Transverse colon (tissue), 4 donors: ENCODE measurements at regions not wholly inside any gene's neighbourhood (a gene's known extent, or its start where the extent isn't known, plus 50 kb on each side); places are given as distances from the start of the nearest gene placed in this dataset.

ENCODE experiments used
- CTCF ChIP-seq, 5 experiments: fragments of 200-600 bp in 3 of 5; fragments of 450-650 bp in 2 of 5; sonication (generic) in 3 of 5; IDR thresholded peaks; 1 replicate in 2 of 5; 2 replicates in 3 of 5; pipeline ENCODE4 v1.5.1; 2016 to 2017; ENCODE audit warnings: antibody characterized with exemption in 5 of 5, inconsistent platforms in 3 of 5, mild to moderate bottlenecking in 2 of 5, moderate library complexity in 1 of 5
- POLR2A ChIP-seq: fragments of 450-650 bp; IDR thresholded peaks from one replicate; pipeline ENCODE4 v1.6.1; 2016; ENCODE audit warnings: antibody characterized with exemption, mild to moderate bottlenecking, moderate library complexity
- POLR2AphosphoS5 ChIP-seq, 3 donors: sonication (generic); formaldehyde crosslinking; IDR thresholded peaks; one replicate each; pipeline ENCODE4 v1.6.1; 2016; ENCODE audit warnings: antibody characterized with exemption in 3 of 3

- TF ChIP-seq POLR2A: no peak
- TF ChIP-seq CTCF (IDR thresholded peaks at IDR 0.05): no peak
- TF ChIP-seq POLR2AphosphoS5 (IDR thresholded peaks at IDR 0.05): no peak
Observed at GRCh38 chr7:10360050-10360449, 613.6 kb upstream of the PHF14 start.
